Frontal cortex (tissue), 3 donors: ENCODE measurements at regions not wholly inside any gene's neighbourhood (a gene's known extent, or its start where the extent isn't known, plus 50 kb on each side); places are given as distances from the start of the nearest gene placed in this dataset.
A peak's percentile ranks its signal among the peaks of the same experiment; 100 is the strongest.
"Not testable (repeated sequence)": the region's sequence is repeated elsewhere in the genome, so short reads cannot be mapped to it uniquely, and the experiment has no call there.

Experiments used
- DNase-seq, 2 donors: peaks; one replicate each; pipeline ENCODE4 v3.0.0; 2012; ENCODE audit warnings: low spot score in 2 of 2
- FAIRE-seq: peaks from 2 replicates; lab custom pipeline; 2012; peaks lifted over from hg19 to GRCh38; lab: Jason Lieb, UNC
- donor health status: control.
- donor health status: control.
- donor health status: control.

- FAIRE-seq: no peak
Observed at GRCh38 chr3:127443581-127444375, 146.8 kb downstream of the TPRA1 start.

DNA sequence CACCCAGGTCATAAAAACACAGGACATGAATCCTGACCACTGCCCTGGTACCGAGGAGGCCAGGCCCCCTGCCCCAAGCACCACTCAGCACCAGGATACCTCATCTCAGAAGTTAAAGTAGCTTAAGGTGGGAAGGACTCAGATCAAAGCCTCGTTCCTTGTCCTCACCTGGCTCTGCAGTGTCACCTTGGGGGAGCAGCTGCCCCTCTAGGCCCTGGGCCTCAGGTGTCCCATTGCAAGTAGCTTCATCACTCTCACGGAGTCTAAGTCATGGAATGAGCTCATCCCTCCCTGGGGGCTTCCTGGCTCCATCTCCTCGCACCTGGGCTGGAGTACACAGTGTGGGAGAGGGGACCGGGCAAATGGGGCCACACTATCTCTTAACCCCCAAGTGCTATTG, 148.0 kb downstream of the TPRA1 start:
- FAIRE-seq (no peak), DNase-seq (no peak)

More at GRCh38 chr3:127443581-127444375, 146.8 kb downstream of the TPRA1 start:
- DNase-seq: no peak

GRCh38 chr3:127441764-127442163, 148.8 kb downstream of the TPRA1 start:
- FAIRE-seq (no peak), DNase-seq (no peak)

- no peak for FAIRE-seq
- no peak for DNase-seq
Observed at GRCh38 chr3:127440384-127440783, 150.1 kb downstream of the TPRA1 start.

GRCh38 chr3:127439621-127440020, 150.9 kb downstream of the TPRA1 start:
- DNase-seq (no peak), FAIRE-seq (no peak)

GRCh38 chr3:127438951-127439350, 151.1 kb upstream of the PRR20G start:
- FAIRE-seq (no peak), DNase-seq (no peak)

- FAIRE-seq (no peak), DNase-seq (no peak)
Observed at GRCh38 chr3:127438371-127438770, 150.5 kb upstream of the PRR20G start.

DNA sequence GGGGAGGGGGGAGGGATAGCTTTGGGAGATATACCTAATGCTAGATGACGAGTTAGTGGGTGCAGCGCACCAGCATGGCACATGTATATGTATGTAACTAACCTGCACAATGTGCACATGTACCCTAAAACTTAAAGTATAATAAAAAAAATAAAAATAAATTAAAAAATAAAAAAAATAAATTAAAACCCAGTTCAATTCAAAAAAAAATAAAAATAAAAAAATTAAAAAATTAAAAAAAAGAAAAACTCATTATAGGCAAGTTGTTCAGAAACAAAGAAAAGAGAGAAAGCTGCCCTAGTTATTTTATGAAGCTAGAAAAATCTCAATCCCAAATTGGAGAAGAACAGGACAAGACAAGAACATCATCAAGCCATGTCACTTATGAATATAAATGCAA, 147.5 kb upstream of the PRR20G start:
- DNase-seq: not testable (repeated sequence)
- peak; percentile 87 for FAIRE-seq

DNA sequence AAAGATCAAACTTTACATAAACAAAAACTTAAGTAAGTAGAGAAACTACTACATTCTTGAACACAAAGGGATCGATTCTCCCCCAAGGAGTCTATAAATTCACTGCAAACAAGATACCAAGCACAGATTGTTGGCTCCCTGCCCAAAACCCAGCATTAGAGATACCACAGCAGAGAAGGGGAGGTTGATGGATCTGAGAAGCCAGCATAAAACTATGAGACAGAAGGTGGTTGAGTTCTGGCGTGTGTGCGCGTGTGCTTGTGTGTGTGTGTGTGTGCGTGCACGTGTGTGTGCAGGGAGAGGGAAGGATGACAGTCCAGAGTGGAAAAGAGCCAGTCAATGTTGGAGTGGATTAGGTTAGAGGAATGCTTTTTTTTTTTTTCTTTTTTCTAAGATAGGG, 143.2 kb upstream of the PRR20G start:
- DNase-seq (no peak), FAIRE-seq (no peak)

GRCh38 chr3:127428344-127428997, 140.6 kb upstream of the PRR20G start:
- FAIRE-seq (no peak), DNase-seq (no peak)

DNA sequence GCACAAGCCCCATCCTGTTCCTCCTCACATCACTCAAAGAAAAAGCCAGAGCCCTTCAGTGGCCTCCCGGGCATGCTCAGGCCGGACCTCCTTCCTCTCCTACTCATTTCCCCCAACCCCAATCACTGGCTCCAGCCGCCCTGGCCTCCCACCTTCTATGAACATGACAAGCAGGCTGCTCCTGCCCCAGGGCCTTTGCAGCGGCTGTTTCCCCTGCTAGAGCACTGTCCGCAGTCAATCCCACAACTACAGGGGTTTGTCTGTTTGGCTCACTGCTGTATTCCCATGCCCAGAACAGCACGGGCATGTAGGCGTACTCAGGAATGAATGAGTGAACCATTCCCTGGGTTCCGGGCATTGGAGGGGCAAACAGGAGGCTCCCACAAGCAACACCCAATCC, 139.8 kb upstream of the PRR20G start:
- DNase-seq (no peak), FAIRE-seq (no peak)

- FAIRE-seq (no peak), DNase-seq (no peak)
Observed at GRCh38 chr3:127427156-127427555, 139.3 kb upstream of the PRR20G start.

DNA sequence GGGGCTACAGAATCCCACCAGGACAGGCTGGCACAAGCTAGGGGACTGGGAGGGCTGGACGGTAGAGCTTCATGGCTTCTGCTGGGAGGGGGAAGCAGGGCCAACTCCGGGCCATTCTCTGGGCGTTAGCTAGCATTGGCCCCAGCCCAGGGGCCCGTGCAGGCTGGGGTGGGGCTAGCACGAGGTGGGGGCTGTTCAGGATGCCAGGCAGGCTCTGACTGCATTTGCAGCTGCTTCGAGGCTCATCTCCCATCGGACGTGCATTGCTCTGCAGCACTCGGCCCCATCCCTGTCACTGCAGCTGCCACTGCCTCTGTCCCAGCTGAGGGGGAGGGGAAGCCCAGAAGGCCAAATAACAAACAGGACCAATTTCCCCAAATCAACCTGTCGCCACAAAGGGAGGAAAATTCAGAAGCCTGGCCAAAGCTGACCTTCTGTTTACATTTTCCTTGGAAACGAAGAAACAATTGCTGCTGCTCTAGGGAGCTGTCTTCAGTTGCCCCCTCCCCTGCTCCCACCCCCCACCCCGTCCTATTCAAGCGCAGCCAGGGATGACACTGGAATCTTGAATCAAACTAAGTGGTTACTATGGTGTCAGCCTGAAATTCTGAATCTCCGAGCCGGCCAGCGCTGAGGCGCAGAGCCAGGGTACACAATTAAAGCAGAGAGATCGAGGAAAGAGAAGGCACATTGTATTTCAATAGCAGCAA, 138.8 kb upstream of the PRR20G start:
- DNase-seq (peak in 1 of 2 donors; percentile 22), FAIRE-seq (no peak)

- DNase-seq (no peak), FAIRE-seq (no peak)
Observed at GRCh38 chr3:127425505-127426443, 137.9 kb upstream of the PRR20G start.

GRCh38 chr3:127424766-127425504, 137.1 kb upstream of the PRR20G start:
- FAIRE-seq: no peak
- DNase-seq: no peak

DNA sequence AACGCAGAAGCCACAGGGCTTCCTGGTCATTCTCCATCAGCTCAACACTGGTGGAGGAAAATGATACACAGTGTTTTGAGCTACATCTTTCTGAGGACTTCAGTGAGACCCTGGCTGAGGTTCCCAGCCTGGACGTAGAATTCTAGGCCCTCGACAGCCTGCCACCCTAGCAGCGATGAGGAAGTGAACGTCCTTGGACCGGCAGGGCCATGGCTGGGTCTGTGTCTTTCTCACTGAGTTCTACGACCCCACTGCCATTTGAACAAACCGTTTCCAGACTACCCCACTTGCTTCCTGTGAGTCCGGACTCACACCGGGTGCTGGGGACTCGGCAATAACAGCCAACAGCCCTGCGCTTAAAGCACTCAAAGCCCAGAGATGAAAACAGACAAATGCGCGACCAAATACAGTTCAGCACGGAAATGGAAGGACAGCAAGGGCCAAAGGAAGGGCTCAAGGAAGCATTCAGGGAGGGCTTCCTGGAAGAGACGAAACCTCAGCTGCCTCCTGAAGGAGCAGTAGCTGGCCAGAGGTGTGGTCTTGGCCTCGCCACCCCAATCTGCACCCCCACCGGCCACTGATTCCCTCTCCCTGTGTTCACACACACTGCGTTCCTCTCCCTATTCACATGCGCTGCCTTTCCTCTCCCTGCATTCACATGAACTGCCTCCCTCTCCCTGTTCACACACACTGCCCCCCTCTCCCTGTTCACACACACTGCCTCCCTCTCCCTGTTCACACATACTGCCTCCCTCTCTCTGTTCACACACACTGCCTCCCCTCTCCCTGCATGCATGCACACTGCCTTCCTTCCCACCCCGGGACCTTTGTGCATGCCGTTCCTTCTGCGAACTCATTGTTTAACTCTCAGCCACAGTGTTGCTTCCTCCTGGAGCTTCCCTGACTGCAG, 136.3 kb upstream of the PRR20G start:
- no peak for DNase-seq

DNA sequence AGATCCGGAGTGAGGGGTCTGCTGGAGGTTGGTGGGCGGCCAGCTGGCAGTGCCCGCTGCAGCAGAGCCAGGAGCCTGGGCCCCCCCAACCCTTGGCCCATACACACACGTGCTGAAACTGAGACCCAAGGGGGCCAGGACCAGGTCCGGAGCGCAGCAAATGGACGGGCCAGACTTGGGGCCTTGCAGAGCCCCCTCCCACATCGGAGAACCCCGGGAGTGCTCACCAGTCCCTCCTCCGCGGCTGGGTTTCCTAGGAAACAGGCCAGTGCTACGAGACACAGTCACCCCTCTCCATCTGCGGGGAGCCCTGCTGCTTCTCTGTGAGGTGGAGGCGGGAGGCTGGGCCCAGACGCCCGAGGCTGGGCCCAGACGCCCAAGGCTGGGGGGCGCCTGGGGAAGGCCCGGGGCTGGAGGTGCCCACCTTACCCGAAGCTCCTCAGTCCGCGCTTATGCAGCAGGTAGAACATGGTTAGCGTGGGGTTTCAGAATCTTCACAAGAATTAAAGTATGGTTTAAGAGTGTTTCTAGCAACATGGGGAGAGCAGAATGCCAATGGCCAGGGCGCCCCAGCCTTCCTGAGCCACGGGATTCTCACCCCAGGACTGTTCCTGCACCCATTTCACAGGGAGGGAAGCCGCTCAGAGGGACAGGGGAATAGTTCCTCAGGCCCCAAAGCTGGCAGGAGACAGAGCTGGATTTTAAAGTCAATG, 135.0 kb upstream of the PRR20G start:
- no peak for FAIRE-seq
- no peak for DNase-seq

More for the DNA sequence above, 136.3 kb upstream of the PRR20G start:
- no peak for FAIRE-seq
